ENCODE measurements at regions not wholly inside any gene's neighbourhood (a gene's known extent, or its start where the extent isn't known, plus 50 kb on each side); places are given as distances from the start of the nearest gene placed in this dataset.

DNA sequence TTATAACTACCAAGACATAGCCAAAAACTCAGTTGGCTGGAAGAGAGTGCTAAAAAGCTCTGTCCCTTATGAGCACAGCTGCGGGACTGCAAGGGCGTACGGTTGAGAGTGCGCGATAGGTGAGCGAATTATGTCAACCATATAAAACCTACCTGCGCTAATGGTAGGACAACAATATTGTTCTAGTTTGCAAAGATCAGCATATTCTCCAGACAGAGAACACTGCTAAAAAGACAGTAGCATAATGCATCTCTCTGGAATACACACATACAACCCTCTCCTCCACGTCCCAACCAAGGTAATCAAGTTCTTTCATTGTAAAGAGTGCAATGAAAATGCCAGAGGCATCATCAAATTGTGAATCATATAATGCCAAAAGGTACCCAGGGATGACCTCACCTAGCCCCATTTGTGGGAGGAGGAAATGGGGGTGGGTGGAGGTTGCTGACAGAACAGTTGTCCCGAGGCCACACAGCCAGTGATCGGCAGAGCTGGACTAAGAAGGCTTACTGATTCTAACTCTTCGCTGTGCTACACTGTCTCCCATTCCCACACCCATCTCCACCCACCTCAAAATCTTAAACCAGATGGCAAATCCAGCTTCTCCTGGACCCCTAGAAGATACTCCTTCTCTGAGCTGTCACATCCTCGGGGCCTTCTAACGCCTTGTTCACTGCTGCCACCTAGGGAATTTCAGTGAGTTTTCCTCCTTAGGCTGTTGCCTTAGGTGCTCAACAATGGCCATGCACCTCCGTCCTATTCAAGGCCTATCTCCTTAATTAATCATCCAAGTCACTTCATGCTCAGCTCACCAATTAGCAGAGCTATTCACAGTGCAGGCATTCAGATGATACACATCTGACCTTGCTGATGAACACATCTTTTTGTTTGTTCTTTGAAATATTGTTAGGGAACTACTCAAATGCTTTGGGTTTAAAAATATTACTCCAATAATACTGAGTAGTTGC, 60.7 kb downstream of the RPL22L1 start:
- Histone ChIP-seq H2AFZ (ENCODE audit: low read length) (no peak overlapping the region), H3K4me3 (ENCODE audit: low read depth, low read length, poor library complexity, severe bottlenecking) (no peak overlapping the region), H4K20me1 (ENCODE audit: insufficient read depth, low read length) (no peaks in the 10 kb centered on the region), H3K4me1 (ENCODE audit: insufficient read depth, low read length, poor library complexity, severe bottlenecking) (no peaks in the 10 kb centered on the region), H3K9me3 (ENCODE audit: low read length) (no peaks in the 10 kb centered on the region), H3K36me3 (ENCODE audit: insufficient read depth, low read length) (no peaks in the 10 kb centered on the region), H3K79me2 (ENCODE audit: insufficient read depth, low read depth, low read length) (no peaks in the 10 kb centered on the region), H3K27ac (ENCODE audit: low read depth, low read length, poor library complexity, severe bottlenecking) (no peak overlapping the region), H3K4me2 (ENCODE audit: low read length) (no peak overlapping the region), H3K9me2 (ENCODE audit: insufficient read depth, low read length) (no peaks in the 10 kb centered on the region)
- DNase-seq (ENCODE audit: low spot score): peak; percentile 48
- TF ChIP-seq EZH2phosphoT487 (IDR thresholded peaks at IDR 0.05; ENCODE audit: borderline replicate concordance, low read depth, low read length): no peak
- TF ChIP-seq, protein P1, sequence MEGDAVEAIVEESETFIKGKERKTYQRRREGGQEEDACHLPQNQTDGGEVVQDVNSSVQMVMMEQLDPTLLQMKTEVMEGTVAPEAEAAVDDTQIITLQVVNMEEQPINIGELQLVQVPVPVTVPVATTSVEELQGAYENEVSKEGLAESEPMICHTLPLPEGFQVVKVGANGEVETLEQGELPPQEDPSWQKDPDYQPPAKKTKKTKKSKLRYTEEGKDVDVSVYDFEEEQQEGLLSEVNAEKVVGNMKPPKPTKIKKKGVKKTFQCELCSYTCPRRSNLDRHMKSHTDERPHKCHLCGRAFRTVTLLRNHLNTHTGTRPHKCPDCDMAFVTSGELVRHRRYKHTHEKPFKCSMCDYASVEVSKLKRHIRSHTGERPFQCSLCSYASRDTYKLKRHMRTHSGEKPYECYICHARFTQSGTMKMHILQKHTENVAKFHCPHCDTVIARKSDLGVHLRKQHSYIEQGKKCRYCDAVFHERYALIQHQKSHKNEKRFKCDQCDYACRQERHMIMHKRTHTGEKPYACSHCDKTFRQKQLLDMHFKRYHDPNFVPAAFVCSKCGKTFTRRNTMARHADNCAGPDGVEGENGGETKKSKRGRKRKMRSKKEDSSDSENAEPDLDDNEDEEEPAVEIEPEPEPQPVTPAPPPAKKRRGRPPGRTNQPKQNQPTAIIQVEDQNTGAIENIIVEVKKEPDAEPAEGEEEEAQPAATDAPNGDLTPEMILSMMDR (conservative IDR thresholded peaks at IDR 0.05; ENCODE audit: low read length): peak; percentile 73
- intact Hi-C loops (cut with micrococcal nuclease; ENCODE audit: unreplicated experiment): loop anchor here (2.0 kb wide), 1 partner anchor 498 kb away; no protein-coding TSS in a partner anchor
- BruUV-seq (replicated peaks): no TSS peak
- CTCF ChIA-PET (ENCODE audit: unreplicated experiment): interaction anchor here (5.3 kb wide), 1 partner anchor 396 kb away, joined by 23 read pairs; no protein-coding TSS in a partner anchor
- POLR2A ChIA-PET: interaction anchor here (0.5 to 1.4 kb wide), 4 partner anchors 30 to 397 kb away, joined by 3 read pairs; no protein-coding TSS in a partner anchor

DNA sequence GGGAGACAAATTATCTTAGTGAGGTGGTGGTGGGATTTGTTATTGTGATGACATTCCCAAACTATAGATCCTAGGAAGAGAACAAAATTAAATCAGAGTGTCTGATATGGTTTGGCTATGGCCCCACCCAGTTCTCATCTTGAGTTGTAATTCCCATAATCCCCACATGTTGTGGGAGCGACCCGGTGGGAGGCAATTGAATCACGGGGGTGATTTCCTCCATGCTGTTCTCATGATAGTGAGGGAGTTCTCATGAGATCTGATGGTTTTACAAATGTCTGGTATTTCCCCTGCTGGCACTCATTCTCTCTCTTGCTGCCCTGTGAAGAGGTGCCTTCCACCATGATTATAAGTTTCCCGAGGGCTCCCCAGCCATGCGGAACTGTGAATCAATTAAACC, 62.0 kb downstream of the RPL22L1 start:
- ChIA-PET CTCF (ENCODE audit: unreplicated experiment) (no interaction called here), POLR2A (interaction anchor here (0.6 kb wide), 1 partner anchor 376 kb away, joined by 3 read pairs; no protein-coding TSS in a partner anchor)
- DNase-seq (ENCODE audit: low spot score): no peak

More for the DNA sequence above, 62.0 kb downstream of the RPL22L1 start:
- TF ChIP-seq EZH2phosphoT487 (IDR thresholded peaks at IDR 0.05; ENCODE audit: borderline replicate concordance, low read depth, low read length): no peak
- TF ChIP-seq, protein P1 (conservative IDR thresholded peaks at IDR 0.05; ENCODE audit: low read length): no peak
- H3K4me1 ChIP-seq (ENCODE audit: insufficient read depth, low read length, poor library complexity, severe bottlenecking): no peaks in the 10 kb centered on the region
- no peak overlapping the region for H3K4me3 ChIP-seq (ENCODE audit: low read depth, low read length, poor library complexity, severe bottlenecking)
- H3K9me3 ChIP-seq (ENCODE audit: low read length): no peaks in the 10 kb centered on the region
- no TSS peak for BruUV-seq (replicated peaks)
- no peaks in the 10 kb centered on the region for H4K20me1 ChIP-seq (ENCODE audit: insufficient read depth, low read length)
- no peaks in the 10 kb centered on the region for H3K79me2 ChIP-seq (ENCODE audit: insufficient read depth, low read depth, low read length)
- intact Hi-C loops (cut with micrococcal nuclease; ENCODE audit: unreplicated experiment): loop anchor here (2.0 kb wide), 1 partner anchor 497 kb away; no protein-coding TSS in a partner anchor
- no peak overlapping the region for H2AFZ ChIP-seq (ENCODE audit: low read length)
- no peak overlapping the region for H3K4me2 ChIP-seq (ENCODE audit: low read length)
- no peaks in the 10 kb centered on the region for H3K9me2 ChIP-seq (ENCODE audit: insufficient read depth, low read length)
- no peaks in the 10 kb centered on the region for H3K36me3 ChIP-seq (ENCODE audit: insufficient read depth, low read length)
- no peak overlapping the region for H3K27ac ChIP-seq (ENCODE audit: low read depth, low read length, poor library complexity, severe bottlenecking)

Data from OCI-LY7 (cell line).